Adrenal gland (tissue), 9 donors: ENCODE measurements at regions not wholly inside any gene's neighbourhood (a gene's known extent, or its start where the extent isn't known, plus 50 kb on each side); places are given as distances from the start of the nearest gene placed in this dataset.

Experiments
- DNase-seq, 7 donors: peaks; one replicate each; pipeline ENCODE4 v3.0.0-alpha.2; 2019 to 2020
- H3K27ac ChIP-seq, 5 donors: fragments of 200-600 bp; sonication (generic) in 4 of 5; 1 replicate in 3 of 5; 2 replicates in 2 of 5; pipeline versions ENCODE4 v1.5.1 to v1.8.0; 2016 to 2020; ENCODE audit warnings: mild to moderate bottlenecking in 1 of 5
- H3K27me3 ChIP-seq: fragments of 200-600 bp; 2 replicates; pipeline ENCODE4 v1.8.0; 2021
- H3K36me3 ChIP-seq, 2 donors: fragments of 200-600 bp; replicated peaks in 1 of 2; 1 replicate in 1 of 2; 2 replicates in 1 of 2; pipeline versions ENCODE4 v1.5.1 to v1.8.0; 2018 to 2022
- H3K4me1 ChIP-seq, 2 donors: fragments of 200-600 bp; replicated peaks in 1 of 2; 1 replicate in 1 of 2; 2 replicates in 1 of 2; pipeline versions ENCODE4 v1.5.1 to v1.8.0; 2018 to 2021
- H3K4me3 ChIP-seq, 4 donors: fragments of 200-600 bp; sonication (generic) in 3 of 4; one replicate each; pipeline ENCODE4 v1.5.1; 2016 to 2018
- H3K9me3 ChIP-seq, 3 donors: fragments of 200-600 bp; sonication (generic) in 1 of 3; replicated peaks in 1 of 3; 1 replicate in 2 of 3; 2 replicates in 1 of 3; pipeline versions ENCODE4 v1.5.1 to v1.8.0; 2016 to 2021
- POLR2A ChIP-seq, 2 donors: fragments of 450-650 bp; IDR thresholded peaks; one replicate each; pipeline ENCODE4 v1.6.1; 2017; ENCODE audit warnings: antibody characterized with exemption in 2 of 2, mild to moderate bottlenecking in 2 of 2, moderate library complexity in 1 of 2
- WGBS, 4 donors: extraction: QIAGEN DNeasy Blood & Tissue Kit in 2 of 4; methylation state at CpG; one replicate each; pipeline versions ENCODE4 v1.1.5 to v1.1.7; 2013 to 2017; 5-methylcytosine and 5-hydroxymethylcytosine counted together
- intact Hi-C, 2 donors: fragments of 100-400 bp; cut with DNase I; formaldehyde crosslinking; loops; one replicate each; pipeline versions ENCODE4 v1.14.1 to v1.15.0; 2022 to 2023
- TF ChIP-seq, protein P1 (sequence below), 6 experiments: fragments of 450-650 bp in 4 of 6; fragments of 200-600 bp in 2 of 6; sonication (generic) in 1 of 6; IDR thresholded peaks; 1 replicate in 5 of 6; 2 replicates in 1 of 6; pipeline versions ENCODE4 v1.5.1 to v1.8.0; 2016 to 2021; ENCODE audit warnings: antibody characterized with exemption in 6 of 6, mild to moderate bottlenecking in 2 of 6, moderate library complexity in 1 of 6
- donor health status: healthy with polysubstance abuse.
- donor health status: Bipolar disorder and iron deficiency.
- donor health status: DM: yes; HTN: yes; CAD: no.
- donor health status: DM: no; HTN: no; CAD: no.
- donor health status: DM: no; HTN: no; CAD: no.

GRCh38 chr3:5442786-5443138 is 255.3 kb downstream of the EDEM1 start:
- no peak overlapping the region for H3K27ac ChIP-seq
- intact Hi-C loops: no loop called here
- TF ChIP-seq, protein P1, sequence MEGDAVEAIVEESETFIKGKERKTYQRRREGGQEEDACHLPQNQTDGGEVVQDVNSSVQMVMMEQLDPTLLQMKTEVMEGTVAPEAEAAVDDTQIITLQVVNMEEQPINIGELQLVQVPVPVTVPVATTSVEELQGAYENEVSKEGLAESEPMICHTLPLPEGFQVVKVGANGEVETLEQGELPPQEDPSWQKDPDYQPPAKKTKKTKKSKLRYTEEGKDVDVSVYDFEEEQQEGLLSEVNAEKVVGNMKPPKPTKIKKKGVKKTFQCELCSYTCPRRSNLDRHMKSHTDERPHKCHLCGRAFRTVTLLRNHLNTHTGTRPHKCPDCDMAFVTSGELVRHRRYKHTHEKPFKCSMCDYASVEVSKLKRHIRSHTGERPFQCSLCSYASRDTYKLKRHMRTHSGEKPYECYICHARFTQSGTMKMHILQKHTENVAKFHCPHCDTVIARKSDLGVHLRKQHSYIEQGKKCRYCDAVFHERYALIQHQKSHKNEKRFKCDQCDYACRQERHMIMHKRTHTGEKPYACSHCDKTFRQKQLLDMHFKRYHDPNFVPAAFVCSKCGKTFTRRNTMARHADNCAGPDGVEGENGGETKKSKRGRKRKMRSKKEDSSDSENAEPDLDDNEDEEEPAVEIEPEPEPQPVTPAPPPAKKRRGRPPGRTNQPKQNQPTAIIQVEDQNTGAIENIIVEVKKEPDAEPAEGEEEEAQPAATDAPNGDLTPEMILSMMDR (IDR thresholded peaks at IDR 0.05): no peak
- TF ChIP-seq POLR2A (IDR thresholded peaks at IDR 0.05): no peak
- H3K9me3 ChIP-seq: no peaks in the 10 kb centered on the region
- no peaks in the 10 kb centered on the region for H3K27me3 ChIP-seq
- no peak overlapping the region for H3K4me3 ChIP-seq
- no peaks in the 10 kb centered on the region for H3K4me1 ChIP-seq
- DNase-seq: no peak
- no peaks in the 10 kb centered on the region for H3K36me3 ChIP-seq

DNA sequence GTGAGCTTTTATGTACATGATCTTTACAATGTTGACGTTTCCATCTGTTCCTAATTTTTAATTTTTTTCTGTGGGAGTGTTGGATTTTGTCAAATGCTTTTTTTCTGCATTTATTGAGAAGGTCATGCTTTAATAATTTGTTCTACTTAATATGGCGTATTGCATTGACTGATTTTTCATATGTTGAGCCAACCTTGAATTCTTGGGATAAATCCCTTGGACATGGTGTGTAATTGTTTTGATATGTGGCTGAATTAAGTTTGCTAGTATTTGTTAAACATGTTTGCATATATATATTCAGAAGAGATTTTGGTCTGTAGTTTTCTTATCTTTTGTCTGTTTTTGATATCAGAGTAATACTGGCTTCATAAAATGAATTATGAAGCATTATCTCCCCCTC is 256.7 kb downstream of the EDEM1 start:
- Histone ChIP-seq H3K27me3 (no peaks in the 10 kb centered on the region), H3K4me3 (no peak overlapping the region), H3K36me3 (no peaks in the 10 kb centered on the region), H3K9me3 (no peaks in the 10 kb centered on the region), H3K4me1 (no peaks in the 10 kb centered on the region), H3K27ac (no peak overlapping the region)
- 53 to 79% (median 66%) methylated on average over 2 of the region's 2 CpGs for WGBS, 4 donors
- intact Hi-C loops: no loop called here
- TF ChIP-seq, protein P1 (IDR thresholded peaks at IDR 0.05): no peak
- no peak for TF ChIP-seq POLR2A (IDR thresholded peaks at IDR 0.05)
- DNase-seq: no peak

- no peak for DNase-seq
- intact Hi-C loops: no loop called here
- no peaks in the 10 kb centered on the region for H3K36me3 ChIP-seq
- H3K27me3 ChIP-seq: no peaks in the 10 kb centered on the region
- H3K4me3 ChIP-seq: no peak overlapping the region
- H3K4me1 ChIP-seq: no peaks in the 10 kb centered on the region
- whole genome bisulfite sequencing, 4 donors: 72 to 77% (median 73%) methylated on average over 5 of the region's 5 CpGs
- no peak overlapping the region for H3K27ac ChIP-seq
- no peak for TF ChIP-seq POLR2A (IDR thresholded peaks at IDR 0.05)
- TF ChIP-seq, protein P1 (IDR thresholded peaks at IDR 0.05): no peak
- H3K9me3 ChIP-seq: no peaks in the 10 kb centered on the region
Observed at GRCh38 chr3:5445676-5446201, 258.2 kb downstream of the EDEM1 start.

DNA sequence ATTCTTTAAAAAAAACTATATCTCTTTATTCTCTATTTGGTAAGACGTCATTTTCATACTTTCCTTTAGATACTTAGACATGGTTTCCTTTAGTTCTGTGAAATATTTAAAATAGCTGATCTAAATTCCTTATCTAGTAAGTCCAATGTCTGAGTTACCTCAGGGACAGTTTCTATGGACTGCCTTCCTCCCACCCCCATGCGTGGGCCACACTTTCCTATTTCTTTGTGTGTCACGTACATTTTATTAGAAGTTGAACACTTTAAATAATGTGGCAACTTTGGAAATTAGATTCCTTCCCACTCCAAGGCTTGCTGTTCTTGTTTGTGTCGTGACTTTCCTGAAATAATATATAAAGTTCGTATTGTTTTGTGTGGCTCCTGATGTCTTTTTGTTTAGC is 260.7 kb downstream of the EDEM1 start:
- Histone ChIP-seq H3K27me3 (no peaks in the 10 kb centered on the region), H3K27ac (no peak overlapping the region), H3K9me3 (no peaks in the 10 kb centered on the region), H3K4me1 (no peaks in the 10 kb centered on the region), H3K4me3 (no peak overlapping the region), H3K36me3 (no peaks in the 10 kb centered on the region)
- WGBS, 4 donors: 64 to 73% (median 68%) methylated on average over 5 of the region's 5 CpGs
- no peak for DNase-seq
- intact Hi-C loops: no loop called here
- TF ChIP-seq, protein P1 (IDR thresholded peaks at IDR 0.05): no peak
- no peak for TF ChIP-seq POLR2A (IDR thresholded peaks at IDR 0.05)
